H1 (cell line): ENCODE measurements at regions not wholly inside any gene's neighbourhood (a gene's known extent, or its start where the extent isn't known, plus 50 kb on each side); places are given as distances from the start of the nearest gene placed in this dataset.

Experiments
- CTCF ChIA-PET: fragments of 300-600 bp; sonication (Branson Sonifier 250); formaldehyde crosslinking; loops from one replicate; lab custom pipeline; 2021; ENCODE audit not compliant: partially characterized antibody; lab: Charles Lee
- POLR2A ChIA-PET: fragments of 300-600 bp; sonication (Branson Sonifier 250); formaldehyde crosslinking; loops from one replicate; lab custom pipeline; 2021; ENCODE audit warnings: inconsistent platforms; ENCODE audit not compliant: partially characterized antibody; lab: Charles Lee
- DNase-seq, 2 experiments: peaks; one replicate each; pipeline versions ENCODE4 v3.0.0 to v3.0.0-alpha.2; 2010 to 2022; ENCODE audit warnings: low spot score in 2 of 2, low read depth in 1 of 2, mixed read lengths in 1 of 2
- FAIRE-seq: peaks from 2 replicates; lab custom pipeline; 2011; peaks lifted over from hg19 to GRCh38; lab: Jason Lieb, UNC
- H2AFZ ChIP-seq: 2 replicates; pipeline ENCODE4 v1.8.1; 2012; ENCODE audit warnings: low read length, inconsistent platforms
- H2AK5ac ChIP-seq: 2 replicates; pipeline ENCODE4 v1.6.1; 2013; ENCODE audit warnings: low read depth, low read length
- H2BK120ac ChIP-seq: replicated peaks from 2 replicates; pipeline ENCODE3; 2013; ENCODE audit warnings: low read depth, low read length, inconsistent platforms
- H2BK12ac ChIP-seq: 2 replicates; pipeline ENCODE4 v1.6.1; 2013; ENCODE audit warnings: low read depth, low read length
- H2BK15ac ChIP-seq: 2 replicates; pipeline ENCODE4 v1.6.1; 2013; ENCODE audit warnings: low read length
- H2BK20ac ChIP-seq: 2 replicates; pipeline ENCODE4 v1.6.1; 2013; ENCODE audit warnings: low read length
- H2BK5ac ChIP-seq: 2 replicates; pipeline ENCODE4 v1.6.1; 2013; ENCODE audit warnings: low read depth, low read length
- H3K14ac ChIP-seq: 2 replicates; pipeline ENCODE4 v1.6.1; 2013; ENCODE audit warnings: inconsistent platforms; ENCODE audit not compliant: insufficient read length
- H3K18ac ChIP-seq: 2 replicates; pipeline ENCODE4 v1.6.1; 2013; ENCODE audit warnings: low read length; ENCODE audit errors: extremely low read depth
- H3K23ac ChIP-seq: 2 replicates; pipeline ENCODE4 v1.6.1; 2013; ENCODE audit warnings: inconsistent platforms; ENCODE audit not compliant: insufficient read length
- H3K23me2 ChIP-seq: 2 replicates; pipeline ENCODE4 v1.6.1; 2013; ENCODE audit warnings: low read depth, low read length
- H3K27ac ChIP-seq: 2 replicates; pipeline ENCODE4 v1.6.1; 2011; ENCODE audit warnings: low read depth, low read length, inconsistent platforms
- H3K27me3 ChIP-seq, 4 experiments: replicated peaks in 1 of 4; 1 replicate in 1 of 4; 2 replicates in 3 of 4; pipeline versions ENCODE4 v1.6.1 to v1.8.1; 2011 to 2013; ENCODE audit warnings: low read length in 3 of 4, mild to moderate bottlenecking in 3 of 4, inconsistent platforms in 2 of 4, mixed read lengths in 2 of 4, moderate library complexity in 1 of 4; ENCODE audit not compliant: control insufficient read depth in 3 of 4, insufficient read depth in 3 of 4; ENCODE audit errors: extremely low read depth in 1 of 4
- H3K36me3 ChIP-seq, 4 experiments: 2 replicates each; pipeline versions ENCODE4 v1.6.1 to v1.8.1; 2011 to 2013; ENCODE audit warnings: mild to moderate bottlenecking in 4 of 4, low read length in 3 of 4, moderate library complexity in 2 of 4, control low read depth in 1 of 4, inconsistent platforms in 1 of 4; ENCODE audit not compliant: insufficient read depth in 4 of 4, control insufficient read depth in 2 of 4
- H3K4ac ChIP-seq: replicated peaks from 2 replicates; pipeline ENCODE3; 2013; ENCODE audit warnings: low read length, low read depth, mixed read lengths, inconsistent platforms; ENCODE audit not compliant: insufficient read length
- H3K4me1 ChIP-seq, 4 experiments: replicated peaks in 1 of 4; 1 replicate in 1 of 4; 2 replicates in 3 of 4; pipeline versions ENCODE4 v1.6.1 to v1.8.1; 2011 to 2013; ENCODE audit warnings: low read length in 3 of 4, inconsistent platforms in 2 of 4, mixed read lengths in 1 of 4; ENCODE audit not compliant: insufficient read depth in 4 of 4, control insufficient read depth in 3 of 4
- H3K4me2 ChIP-seq, 2 experiments: 2 replicates each; pipeline versions ENCODE4 v1.6.1 to v1.8.1; 2011 to 2013; ENCODE audit warnings: low read depth in 2 of 2, low read length in 2 of 2, control low read depth in 1 of 2, inconsistent platforms in 1 of 2, mild to moderate bottlenecking in 1 of 2; ENCODE audit not compliant: insufficient read depth in 1 of 2
- H3K4me3 ChIP-seq, 4 experiments: fragments of 200-600, 300-600 bp in 1 of 4; sonication (generic), shearing (Covaris generic), sonication (Bioruptor Twin) in 1 of 4; 2 replicates each; pipeline versions ENCODE4 v1.5.1 to v1.8.1; 2011 to 2016; ENCODE audit warnings: low read length in 4 of 4, low read depth in 3 of 4, control low read depth in 2 of 4, inconsistent platforms in 2 of 4, mild to moderate bottlenecking in 2 of 4, mixed read lengths in 1 of 4, moderate library complexity in 1 of 4; ENCODE audit not compliant: insufficient read depth in 2 of 4; ENCODE audit errors: extremely low read depth in 1 of 4
- H3K56ac ChIP-seq: replicated peaks from 2 replicates; pipeline ENCODE3; 2013; ENCODE audit warnings: low read depth, mild to moderate bottlenecking, mixed read lengths, low read length, inconsistent platforms; ENCODE audit not compliant: insufficient read length
- H3K79me1 ChIP-seq: 2 replicates; pipeline ENCODE4 v1.6.1; 2013; ENCODE audit warnings: low read depth, low read length, control low read depth
- H3K79me2 ChIP-seq, 2 experiments: 2 replicates each; pipeline versions ENCODE4 v1.6.1 to v1.8.1; 2012 to 2013; ENCODE audit warnings: low read length in 2 of 2, mild to moderate bottlenecking in 2 of 2, inconsistent platforms in 1 of 2; ENCODE audit not compliant: insufficient read depth in 2 of 2, control insufficient read depth in 1 of 2
- H3K9ac ChIP-seq, 4 experiments: replicated peaks in 1 of 4; 1 replicate in 1 of 4; 2 replicates in 3 of 4; pipeline versions ENCODE4 v1.6.1 to v1.8.1; 2011 to 2013; ENCODE audit warnings: low read depth in 3 of 4, low read length in 3 of 4, control low read depth in 2 of 4, mild to moderate bottlenecking in 2 of 4, moderate library complexity in 2 of 4, inconsistent platforms in 1 of 4; ENCODE audit errors: extremely low read depth in 1 of 4
- H3K9me3 ChIP-seq, 2 experiments: 2 replicates each; pipeline versions ENCODE4 v1.6.1 to v1.8.1; 2012 to 2013; ENCODE audit warnings: mild to moderate bottlenecking in 2 of 2, moderate library complexity in 2 of 2, control low read depth in 1 of 2, inconsistent platforms in 1 of 2, low read depth in 1 of 2, low read length in 1 of 2, mixed read lengths in 1 of 2; ENCODE audit not compliant: insufficient read depth in 2 of 2
- H4K20me1 ChIP-seq, 2 experiments: replicated peaks in 1 of 2; 2 replicates each; pipeline versions ENCODE3 to v1.8.1; 2011 to 2013; ENCODE audit warnings: inconsistent platforms in 2 of 2, low read length in 2 of 2, mild to moderate bottlenecking in 1 of 2; ENCODE audit not compliant: insufficient read depth in 2 of 2, control insufficient read depth in 1 of 2
- H4K5ac ChIP-seq: 2 replicates; pipeline ENCODE4 v1.6.1; 2013; ENCODE audit warnings: low read length, low read depth, mixed read lengths, inconsistent platforms; ENCODE audit not compliant: insufficient read length
- H4K8ac ChIP-seq: 2 replicates; pipeline ENCODE4 v1.8.0; 2013; ENCODE audit warnings: mild to moderate bottlenecking, moderate library complexity, low read length, inconsistent platforms; ENCODE audit not compliant: insufficient read depth; ENCODE audit errors: extremely low read depth
- H4K91ac ChIP-seq: replicated peaks from 2 replicates; pipeline ENCODE3; 2013; ENCODE audit warnings: low read length, mixed read lengths, inconsistent platforms; ENCODE audit not compliant: insufficient read length
- ASH2L ChIP-seq: fragments of 200-600, 300-600 bp; sonication (generic); IDR thresholded peaks from one replicate; pipeline ENCODE4 v1.7.1; 2017; ENCODE audit warnings: low read length
- BRCA1 ChIP-seq: IDR thresholded peaks from 2 replicates; pipeline ENCODE4 v1.6.1; 2012; ENCODE audit warnings: low read depth, low read length, improper control_type of control experiment
- CREB1 ChIP-seq: IDR thresholded peaks from 2 replicates; pipeline ENCODE4 v1.6.1; 2012; ENCODE audit warnings: inconsistent platforms
- JUND ChIP-seq: IDR thresholded peaks from 2 replicates; pipeline ENCODE4 v1.6.1; 2011; ENCODE audit warnings: mild to moderate bottlenecking, improper control_type of control experiment, low read length
- NANOG ChIP-seq: IDR thresholded peaks from 2 replicates; pipeline ENCODE4 v1.6.1; 2011; ENCODE audit warnings: low read length, low read depth, mild to moderate bottlenecking, inconsistent platforms; ENCODE audit not compliant: insufficient read depth, poor library complexity, severe bottlenecking
- PHF8 ChIP-seq: fragments of 200-600 bp; sonication (generic); conservative IDR thresholded peaks from 2 replicates; pipeline ENCODE4 v1.7.1; 2012; ENCODE audit warnings: low read depth, mild to moderate bottlenecking, inconsistent platforms, low read length, moderate library complexity
- RBBP5 ChIP-seq: IDR thresholded peaks from 2 replicates; pipeline ENCODE4 v1.7.1; 2012; ENCODE audit warnings: low read depth, mild to moderate bottlenecking, inconsistent platforms, low read length, moderate library complexity, borderline replicate concordance
- SIX5 ChIP-seq: IDR thresholded peaks from 2 replicates; pipeline ENCODE4 v1.6.1; 2011; ENCODE audit warnings: mild to moderate bottlenecking, low read depth, low read length
- SP1 ChIP-seq: IDR thresholded peaks from 2 replicates; pipeline ENCODE4 v1.6.1; 2011; ENCODE audit warnings: low read depth, low read length
- SUZ12 ChIP-seq: fragments of 200-600 bp; sonication (generic); IDR thresholded peaks from 2 replicates; pipeline ENCODE4 v1.6.1; 2012; ENCODE audit warnings: mild to moderate bottlenecking, inconsistent platforms, low read length, moderate library complexity, mixed read lengths
- TAF1 ChIP-seq: IDR thresholded peaks from 2 replicates; pipeline ENCODE4 v1.6.1; 2011; ENCODE audit warnings: mild to moderate bottlenecking, low read depth, low read length
- WGBS, 2 experiments: shearing (Covaris generic) in 1 of 2; methylation state at CpG; one replicate each; pipeline versions ENCODE4 v1.1.6 to v1.1.7; 2013 to 2015; ENCODE audit warnings: low lambda C conversion rate in 2 of 2, mixed read lengths in 2 of 2, inconsistent platforms in 1 of 2, low coverage in 1 of 2, missing lambda C conversion rate in 1 of 2; ENCODE audit not compliant: insufficient replicate concordance in 2 of 2, insufficient coverage in 1 of 2, insufficient read length in 1 of 2; ENCODE audit errors: extremely low coverage in 1 of 2, missing lambda C conversion rate in 1 of 2; 5-methylcytosine and 5-hydroxymethylcytosine counted together
- TF ChIP-seq, protein P1 (sequence below): IDR thresholded peaks from 2 replicates; pipeline ENCODE4 v1.6.1; 2011; ENCODE audit warnings: low read length, improper control_type of control experiment
- TF ChIP-seq, protein P2 (sequence below): IDR thresholded peaks from 2 replicates; pipeline ENCODE4 v1.6.1; 2012; ENCODE audit warnings: inconsistent platforms

DNA sequence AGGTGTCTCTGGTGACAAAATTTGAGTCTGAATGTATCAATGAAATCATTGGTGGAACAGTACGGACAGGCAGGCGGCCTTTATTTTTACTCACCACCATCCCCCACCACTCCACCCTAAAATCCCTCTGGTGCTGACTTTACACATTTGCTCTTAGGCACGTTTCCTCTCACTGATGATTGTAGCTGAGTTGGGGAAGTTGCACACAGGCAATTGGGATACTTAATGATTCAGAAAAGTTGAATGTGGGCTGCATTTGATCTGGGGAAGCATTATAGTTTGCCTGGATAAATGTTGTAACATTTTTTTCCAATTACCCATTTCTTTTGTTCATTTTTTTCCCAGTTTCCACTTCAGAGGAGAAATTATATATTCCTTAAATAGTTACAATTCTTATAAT lies 658.4 kb downstream of the TLR4 start:
- WGBS, 2 experiments: 89% methylated on average over 3 of the region's 3 CpGs; no CpG with 5 or more reads in 1 of the 2 experiments
- no peak for FAIRE-seq
- no peak overlapping the region for H2BK15ac ChIP-seq

More for the DNA sequence above, 658.4 kb downstream of the TLR4 start:
- Histone ChIP-seq H3K9me3 (no peaks in the 10 kb centered on the region), H2AK5ac (no peak overlapping the region), H3K27ac (no peak overlapping the region), H2AFZ (no peak overlapping the region), H4K20me1 (no peaks in the 10 kb centered on the region), H2BK120ac (no peak overlapping the region), H3K18ac (no peak overlapping the region), H3K23me2 (no peaks in the 10 kb centered on the region), H2BK5ac (no peak overlapping the region), H3K56ac (no peak overlapping the region), H3K4me3 (no peak overlapping the region), H4K8ac (no peak overlapping the region), H3K9ac (no peak overlapping the region), H3K4me1 (peaks cover 0 to 2% (median 0%) of the 10 kb centered on the region in 4 experiments; a peak in 1 of 7 replicates), H2BK20ac (no peak overlapping the region), H3K23ac (no peak overlapping the region)
- no peak for DNase-seq
- TF ChIP-seq JUND (no peak), SIX5 (no peak), RBBP5 (no peak), BRCA1 (no peak), ASH2L (no peak), PHF8 (no peak), TAF1 (no peak), NANOG (no peak), CREB1 (no peak), SP1 (no peak), SUZ12 (no peak)
- TF ChIP-seq, protein P1, sequence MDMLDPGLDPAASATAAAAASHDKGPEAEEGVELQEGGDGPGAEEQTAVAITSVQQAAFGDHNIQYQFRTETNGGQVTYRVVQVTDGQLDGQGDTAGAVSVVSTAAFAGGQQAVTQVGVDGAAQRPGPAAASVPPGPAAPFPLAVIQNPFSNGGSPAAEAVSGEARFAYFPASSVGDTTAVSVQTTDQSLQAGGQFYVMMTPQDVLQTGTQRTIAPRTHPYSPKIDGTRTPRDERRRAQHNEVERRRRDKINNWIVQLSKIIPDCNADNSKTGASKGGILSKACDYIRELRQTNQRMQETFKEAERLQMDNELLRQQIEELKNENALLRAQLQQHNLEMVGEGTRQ: no peak
- TF ChIP-seq, protein P2, sequence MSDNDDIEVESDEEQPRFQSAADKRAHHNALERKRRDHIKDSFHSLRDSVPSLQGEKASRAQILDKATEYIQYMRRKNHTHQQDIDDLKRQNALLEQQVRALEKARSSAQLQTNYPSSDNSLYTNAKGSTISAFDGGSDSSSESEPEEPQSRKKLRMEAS: no peak
- TF ChIP-seq, all 59 proteins: peak for 0
- POLR2A ChIA-PET: no interaction called here
- H3K79me1 ChIP-seq: no peaks in the 10 kb centered on the region
- H4K5ac ChIP-seq: no peak overlapping the region
- no peak overlapping the region for H4K91ac ChIP-seq
- no peaks in the 10 kb centered on the region for H3K36me3 ChIP-seq
- H3K27me3 ChIP-seq: no peaks in the 10 kb centered on the region
- CTCF ChIA-PET: no interaction called here
- H2BK12ac ChIP-seq: no peak overlapping the region
- no peak overlapping the region for H3K4me2 ChIP-seq
- H3K14ac ChIP-seq: no peak overlapping the region
- no peak overlapping the region for H3K4ac ChIP-seq
- H3K79me2 ChIP-seq: no peaks in the 10 kb centered on the region
